Left lung (tissue), 4 donors: ENCODE measurements at regions not wholly inside any gene's neighbourhood (a gene's known extent, or its start where the extent isn't known, plus 50 kb on each side); places are given as distances from the start of the nearest gene placed in this dataset.
A peak's percentile ranks its signal among the peaks of the same experiment; 100 is the strongest.

Source experiments
- ATAC-seq: fragments of 200-7000 bp; cut with Tn5 transposase; one replicate; pipeline ENCODE4 v1.9.1; 2020; ENCODE audit warnings: moderate library complexity
- DNase-seq, 4 donors: peaks; one replicate each; pipeline ENCODE4 v3.0.0-alpha.2; 2013 to 2020
- H3K27ac ChIP-seq, 2 donors: fragments of 200-600 bp; sonication (generic) in 1 of 2; one replicate each; pipeline versions ENCODE4 v1.5.0 to v1.8.0; 2020 to 2021
- H3K27me3 ChIP-seq, 2 donors: fragments of 200-600 bp; sonication (generic) in 1 of 2; one replicate each; pipeline versions ENCODE4 v1.5.0 to v1.8.0; 2020 to 2021
- H3K36me3 ChIP-seq, 2 donors: fragments of 200-600 bp; sonication (generic) in 1 of 2; one replicate each; pipeline versions ENCODE4 v1.5.0 to v1.8.0; 2020 to 2021
- H3K4me1 ChIP-seq, 2 donors: fragments of 200-600 bp; one replicate each; pipeline ENCODE4 v1.8.0; 2021
- H3K4me3 ChIP-seq, 2 donors: fragments of 200-600 bp; sonication (generic) in 1 of 2; one replicate each; pipeline versions ENCODE4 v1.5.0 to v1.8.0; 2020 to 2021; ENCODE audit warnings: mild to moderate bottlenecking in 1 of 2
- H3K9me3 ChIP-seq, 2 donors: fragments of 200-600 bp; sonication (generic) in 1 of 2; one replicate each; pipeline versions ENCODE4 v1.5.0 to v1.8.0; 2020 to 2021
- CTCF ChIP-seq, 2 donors: fragments of 200-600 bp; sonication (generic) in 1 of 2; IDR thresholded peaks; one replicate each; pipeline versions ENCODE4 v1.5.0 to v1.8.0; 2021; ENCODE audit warnings: antibody characterized with exemption in 2 of 2
- intact Hi-C, 2 donors: fragments of 100-400 bp; cut with DNase I; formaldehyde crosslinking; loops; one replicate each; pipeline versions ENCODE4 v1.11.2 to v1.14.2; 2022
- donor health status: DM: no; HTN: yes; CAD: no.
- donor health status: DM: no; HTN: no; CAD: no.

- Histone ChIP-seq H3K27ac (no peak overlapping the region), H3K36me3 (no peaks in the 10 kb centered on the region), H3K4me1 (no peaks in the 10 kb centered on the region), H3K27me3 (no peaks in the 10 kb centered on the region), H3K9me3 (peaks cover 0 to 13% of the 10 kb centered on the region in 2 donors), H3K4me3 (no peak overlapping the region)
- ATAC-seq (no peak), DNase-seq (no peak)
- TF ChIP-seq CTCF (IDR thresholded peaks at IDR 0.05): no peak
- intact Hi-C loops: no loop called here
Observed at GRCh38 chr15:46879032-46879770, 838.1 kb upstream of the SEMA6D start.

GRCh38 chr15:46880791-46881190 is 836.5 kb upstream of the SEMA6D start:
- ATAC-seq: no peak
- H3K4me3 ChIP-seq: no peak overlapping the region
- no peak for TF ChIP-seq CTCF (IDR thresholded peaks at IDR 0.05)

GRCh38 chr15:46892621-46893160 is 824.6 kb upstream of the SEMA6D start:
- ATAC-seq (no peak), DNase-seq (no peak)
- intact Hi-C loops: no loop called here
- Histone ChIP-seq H3K27ac (no peak overlapping the region), H3K9me3 (no peaks in the 10 kb centered on the region), H3K4me1 (no peaks in the 10 kb centered on the region), H3K4me3 (no peak overlapping the region), H3K36me3 (no peaks in the 10 kb centered on the region), H3K27me3 (no peaks in the 10 kb centered on the region)
- no peak for TF ChIP-seq CTCF (IDR thresholded peaks at IDR 0.05)

More at GRCh38 chr15:46880791-46881190, 836.5 kb upstream of the SEMA6D start:
- Histone ChIP-seq H3K27ac (no peak overlapping the region), H3K9me3 (peaks cover 0 to 10% of the 10 kb centered on the region in 2 donors), H3K36me3 (no peaks in the 10 kb centered on the region), H3K4me1 (no peaks in the 10 kb centered on the region), H3K27me3 (no peaks in the 10 kb centered on the region)
- intact Hi-C loops: no loop called here
- DNase-seq: no peak

GRCh38 chr15:46894644-46895043 is 822.7 kb upstream of the SEMA6D start:
- no peak for TF ChIP-seq CTCF (IDR thresholded peaks at IDR 0.05)
- intact Hi-C loops: no loop called here
- Histone ChIP-seq H3K4me1 (no peaks in the 10 kb centered on the region), H3K27me3 (no peaks in the 10 kb centered on the region), H3K27ac (no peak overlapping the region), H3K9me3 (no peaks in the 10 kb centered on the region), H3K36me3 (no peaks in the 10 kb centered on the region), H3K4me3 (no peak overlapping the region)
- ATAC-seq: no peak
- DNase-seq: peak in 1 of 4 donors; percentile 35

GRCh38 chr15:46897266-46897665 is 820.0 kb upstream of the SEMA6D start:
- intact Hi-C loops: no loop called here
- no peak for TF ChIP-seq CTCF (IDR thresholded peaks at IDR 0.05)
- Histone ChIP-seq H3K36me3 (no peaks in the 10 kb centered on the region), H3K4me1 (no peaks in the 10 kb centered on the region), H3K4me3 (no peak overlapping the region), H3K27ac (no peak overlapping the region), H3K9me3 (no peaks in the 10 kb centered on the region), H3K27me3 (no peaks in the 10 kb centered on the region)
- ATAC-seq: no peak
- no peak for DNase-seq
